ENCODE measurements at regions not wholly inside any gene's neighbourhood (a gene's known extent, or its start where the extent isn't known, plus 50 kb on each side); places are given as distances from the start of the nearest gene placed in this dataset.

GRCh38 chr15:77817434-77817833 lies 184.7 kb upstream of the LINGO1 start:
- no peak for TF ChIP-seq EP300 (IDR thresholded peaks at IDR 0.05)
- no peak for TF ChIP-seq POLR2AphosphoS5 (IDR thresholded peaks at IDR 0.05)
- no peak for TF ChIP-seq POLR2A (IDR thresholded peaks at IDR 0.05)
- no peak for TF ChIP-seq CTCF (IDR thresholded peaks at IDR 0.05)
- H3K36me3 ChIP-seq = no peaks in the 10 kb centered on the region
- H3K4me1 ChIP-seq = peaks cover 0 to 22% (median 8%) of the 10 kb centered on the region in 3 donors
- no peaks in the 10 kb centered on the region for H3K9me3 ChIP-seq
- H3K4me3 ChIP-seq = no peak overlapping the region
- H3K27me3 ChIP-seq = peaks cover 91% of the 10 kb centered on the region
- ATAC-seq = no peak
- no peak overlapping the region for H3K27ac ChIP-seq
- WGBS, 2 donors (ENCODE audit: low coverage in 1 of 2) = no CpG with 5 or more reads among the region's 9 CpGs

- peaks cover 0 to 22% (median 8%) of the 10 kb centered on the region in 3 donors for H3K4me1 ChIP-seq
- H3K27me3 ChIP-seq = peaks cover 86% of the 10 kb centered on the region
- TF ChIP-seq POLR2A (IDR thresholded peaks at IDR 0.05) = no peak
- TF ChIP-seq POLR2AphosphoS5 (IDR thresholded peaks at IDR 0.05) = no peak
- TF ChIP-seq EP300 (IDR thresholded peaks at IDR 0.05) = no peak
- no peak for TF ChIP-seq CTCF (IDR thresholded peaks at IDR 0.05)
- no CpG with 5 or more reads among the region's 7 CpGs for WGBS, 2 donors (ENCODE audit: low coverage in 1 of 2)
- H3K27ac ChIP-seq = no peak overlapping the region
- no peak overlapping the region for H3K4me3 ChIP-seq
- no peaks in the 10 kb centered on the region for H3K9me3 ChIP-seq
- ATAC-seq = no peak
- H3K36me3 ChIP-seq = no peaks in the 10 kb centered on the region
Observed at GRCh38 chr15:77816983-77817382, 184.3 kb upstream of the LINGO1 start.

GRCh38 chr15:77815015-77815414 lies 182.3 kb upstream of the LINGO1 start:
- peaks cover 76% of the 10 kb centered on the region for H3K27me3 ChIP-seq
- no CpG with 5 or more reads among the region's 7 CpGs for WGBS, 2 donors (ENCODE audit: low coverage in 1 of 2)
- TF ChIP-seq POLR2A (IDR thresholded peaks at IDR 0.05) = no peak
- no peak for TF ChIP-seq POLR2AphosphoS5 (IDR thresholded peaks at IDR 0.05)
- H3K36me3 ChIP-seq = no peaks in the 10 kb centered on the region
- no peak overlapping the region for H3K4me3 ChIP-seq
- ATAC-seq = no peak
- no peaks in the 10 kb centered on the region for H3K9me3 ChIP-seq
- H3K4me1 ChIP-seq = peaks cover 0 to 17% (median 4%) of the 10 kb centered on the region in 3 donors
- no peak overlapping the region for H3K27ac ChIP-seq

GRCh38 chr15:77812664-77813063 lies 180.0 kb upstream of the LINGO1 start:
- H3K4me3 ChIP-seq = no peak overlapping the region
- WGBS, 2 donors (ENCODE audit: low coverage in 1 of 2) = 73 to 83% methylated on average over 2 to 3 of the region's 10 CpGs
- ATAC-seq = no peak
- TF ChIP-seq CTCF (IDR thresholded peaks at IDR 0.05) (no peak), POLR2A (IDR thresholded peaks at IDR 0.05) (no peak), EP300 (IDR thresholded peaks at IDR 0.05) (no peak), POLR2AphosphoS5 (IDR thresholded peaks at IDR 0.05) (no peak)
- H3K27me3 ChIP-seq = peaks cover 52% of the 10 kb centered on the region
- no peak overlapping the region for H3K27ac ChIP-seq
- H3K4me1 ChIP-seq = no peaks in the 10 kb centered on the region
- H3K36me3 ChIP-seq = no peaks in the 10 kb centered on the region
- H3K9me3 ChIP-seq = no peaks in the 10 kb centered on the region

GRCh38 chr15:77811270-77811669 lies 178.6 kb upstream of the LINGO1 start:
- H3K9me3 ChIP-seq = no peaks in the 10 kb centered on the region
- peaks cover 38% of the 10 kb centered on the region for H3K27me3 ChIP-seq
- no peak for TF ChIP-seq EP300 (IDR thresholded peaks at IDR 0.05)
- TF ChIP-seq POLR2A (IDR thresholded peaks at IDR 0.05) = no peak
- no peak for TF ChIP-seq CTCF (IDR thresholded peaks at IDR 0.05)
- TF ChIP-seq POLR2AphosphoS5 (IDR thresholded peaks at IDR 0.05) = no peak
- WGBS, 2 donors (ENCODE audit: low coverage in 1 of 2) = no CpG with 5 or more reads among the region's 5 CpGs
- no peaks in the 10 kb centered on the region for H3K4me1 ChIP-seq
- ATAC-seq = no peak
- no peak overlapping the region for H3K27ac ChIP-seq
- no peaks in the 10 kb centered on the region for H3K36me3 ChIP-seq
- no peak overlapping the region for H3K4me3 ChIP-seq
